ENCODE measurements at regions not wholly inside any gene's neighbourhood (a gene's known extent, or its start where the extent isn't known, plus 50 kb on each side); places are given as distances from the start of the nearest gene placed in this dataset.

- no peak for DNase-seq
These were observed 57.8 kb upstream of the CALCR start for GRCh38 chr7:93632371-93632770.

- no peak for DNase-seq
These were observed 54.8 kb upstream of the CALCR start for GRCh38 chr7:93629291-93629801.

DNA sequence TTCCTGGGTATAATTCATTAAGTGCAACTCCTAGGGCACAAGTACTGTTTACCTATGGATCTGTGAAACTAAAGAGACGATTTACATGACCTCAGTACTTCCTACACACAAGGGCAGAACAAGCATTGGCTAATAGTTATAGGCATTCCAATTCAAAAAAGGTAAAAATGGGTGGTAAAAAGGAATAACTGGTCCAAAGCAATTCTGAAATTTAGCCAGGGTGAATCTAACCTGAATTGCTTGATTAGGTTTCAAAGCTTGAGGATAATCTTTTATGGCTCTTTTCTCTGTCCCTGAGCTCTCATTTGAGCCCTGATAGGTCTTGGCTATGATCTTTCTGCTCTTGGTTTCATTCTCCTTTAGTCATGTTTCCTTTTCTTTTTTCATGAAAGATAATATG, 52.3 kb upstream of the CALCR start:
- DNase-seq: no peak
